Prostate gland (tissue), 2 donors: ENCODE measurements at regions not wholly inside any gene's neighbourhood (a gene's known extent, or its start where the extent isn't known, plus 50 kb on each side); places are given as distances from the start of the nearest gene placed in this dataset.
"Not testable (repeated sequence)": the region's sequence is repeated elsewhere in the genome, so short reads cannot be mapped to it uniquely, and the experiment has no call there.

ENCODE experiments used
- POLR2A ChIP-seq: fragments of 450-650 bp; IDR thresholded peaks from one replicate; pipeline ENCODE4 v1.6.1; 2016; ENCODE audit warnings: antibody characterized with exemption, mild to moderate bottlenecking
- POLR2AphosphoS5 ChIP-seq: sonication (generic); formaldehyde crosslinking; IDR thresholded peaks from one replicate; pipeline ENCODE4 v1.6.1; 2017; ENCODE audit warnings: antibody characterized with exemption
- TF ChIP-seq, protein P1 (sequence below), 4 experiments: fragments of 200-600 bp in 2 of 4; fragments of 450-650 bp in 2 of 4; sonication (generic) in 2 of 4; IDR thresholded peaks; 1 replicate in 3 of 4; 2 replicates in 1 of 4; pipeline ENCODE4 v1.5.1; 2016 to 2019; ENCODE audit warnings: antibody characterized with exemption in 4 of 4, mild to moderate bottlenecking in 2 of 4, moderate library complexity in 2 of 4

DNA sequence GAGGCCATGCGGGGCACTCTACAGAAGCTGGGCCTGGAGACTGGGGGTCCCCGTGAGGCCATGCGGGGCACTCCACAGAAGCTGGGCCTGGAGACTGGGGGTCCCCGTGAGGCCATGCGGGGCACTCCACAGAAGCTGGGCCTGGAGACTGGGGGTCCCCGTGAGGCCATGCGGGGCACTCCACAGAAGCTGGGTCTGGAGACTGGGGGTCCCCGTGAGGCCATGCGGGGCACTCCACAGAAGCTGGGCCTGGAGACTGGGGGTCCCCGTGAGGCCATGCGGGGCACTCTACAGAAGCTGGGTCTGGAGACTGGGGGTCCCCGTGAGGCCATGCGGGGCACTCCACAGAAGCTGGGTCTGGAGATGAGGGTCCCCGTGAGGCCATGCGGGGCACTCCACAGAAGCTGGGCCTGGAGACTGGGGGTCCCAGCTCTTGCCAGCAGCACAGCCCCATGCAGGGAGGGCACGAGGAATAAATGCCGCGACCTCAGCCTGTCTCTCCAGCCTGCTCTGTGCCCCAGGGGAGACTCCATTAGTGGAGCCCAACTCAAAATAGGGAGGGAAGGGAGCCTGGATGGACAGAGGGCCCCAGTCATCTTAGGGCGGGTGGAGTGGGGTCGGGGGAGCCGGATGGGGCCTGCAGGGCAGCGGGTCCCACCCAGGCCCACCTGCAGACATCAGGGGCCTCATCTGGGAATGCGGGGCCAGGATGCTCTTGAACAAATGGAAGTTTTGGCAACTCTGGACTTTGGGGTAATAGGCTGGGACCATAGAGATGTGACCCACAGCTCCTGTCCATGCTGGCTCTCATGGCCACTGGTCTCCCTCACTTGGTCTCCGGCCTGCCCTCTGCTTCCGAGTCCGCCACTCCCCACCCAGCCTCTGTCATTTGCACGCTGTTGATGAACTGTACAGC, 343.6 kb upstream of the SFSWAP start:
- TF ChIP-seq, protein P1, sequence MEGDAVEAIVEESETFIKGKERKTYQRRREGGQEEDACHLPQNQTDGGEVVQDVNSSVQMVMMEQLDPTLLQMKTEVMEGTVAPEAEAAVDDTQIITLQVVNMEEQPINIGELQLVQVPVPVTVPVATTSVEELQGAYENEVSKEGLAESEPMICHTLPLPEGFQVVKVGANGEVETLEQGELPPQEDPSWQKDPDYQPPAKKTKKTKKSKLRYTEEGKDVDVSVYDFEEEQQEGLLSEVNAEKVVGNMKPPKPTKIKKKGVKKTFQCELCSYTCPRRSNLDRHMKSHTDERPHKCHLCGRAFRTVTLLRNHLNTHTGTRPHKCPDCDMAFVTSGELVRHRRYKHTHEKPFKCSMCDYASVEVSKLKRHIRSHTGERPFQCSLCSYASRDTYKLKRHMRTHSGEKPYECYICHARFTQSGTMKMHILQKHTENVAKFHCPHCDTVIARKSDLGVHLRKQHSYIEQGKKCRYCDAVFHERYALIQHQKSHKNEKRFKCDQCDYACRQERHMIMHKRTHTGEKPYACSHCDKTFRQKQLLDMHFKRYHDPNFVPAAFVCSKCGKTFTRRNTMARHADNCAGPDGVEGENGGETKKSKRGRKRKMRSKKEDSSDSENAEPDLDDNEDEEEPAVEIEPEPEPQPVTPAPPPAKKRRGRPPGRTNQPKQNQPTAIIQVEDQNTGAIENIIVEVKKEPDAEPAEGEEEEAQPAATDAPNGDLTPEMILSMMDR (IDR thresholded peaks at IDR 0.05) = not testable (repeated sequence)
- not testable (repeated sequence) for TF ChIP-seq POLR2A, POLR2AphosphoS5
